A549 (cell line): ENCODE measurements at regions not wholly inside any gene's neighbourhood (a gene's known extent, or its start where the extent isn't known, plus 50 kb on each side); places are given as distances from the start of the nearest gene placed in this dataset.

Experiments
- ATAC-seq, 2 experiments: fragments of 200-7000 bp in 1 of 2; fragments of >200 bp in 1 of 2; cut with Nextera tagmentation in 1 of 2; cut with Tn5 transposase in 1 of 2; 3 replicates each; pipeline versions ENCODE4 v1.8.0 to v1.9.1; 2018 to 2020; ENCODE audit warnings: mild to moderate bottlenecking in 1 of 2, moderate library complexity in 1 of 2
- CTCF ChIA-PET: fragments of 300-600 bp; sonication (Branson Sonifier 250); formaldehyde crosslinking; extraction: SDS; loops from one replicate; lab custom pipeline; 2021; ENCODE audit warnings: antibody characterized with exemption, inconsistent platforms; lab: Yijun Ruan, JAX
- POLR2A ChIA-PET: fragments of 350-600 bp; formaldehyde crosslinking; extraction: SDS; loops from one replicate; lab custom pipeline; 2021; ENCODE audit warnings: antibody characterized with exemption, inconsistent platforms; lab: Yijun Ruan, JAX
- DNase-seq, 2 experiments: peaks; one replicate each; pipeline versions ENCODE4 v3.0.0 to v3.0.0-alpha.2; 2011 to 2016; ENCODE audit warnings: low read depth in 1 of 2, low spot score in 1 of 2
- FAIRE-seq: peaks from 2 replicates; lab custom pipeline; 2011; peaks lifted over from hg19 to GRCh38; lab: Jason Lieb, UNC
- H3K27ac ChIP-seq, 2 experiments: fragments of >200 bp; sonication (Bioruptor Twin); formaldehyde crosslinking; 3 replicates each; pipeline ENCODE4 v1.5.1; 2016 to 2017
- H3K4me1 ChIP-seq: fragments of >200 bp; sonication (Bioruptor Twin); formaldehyde crosslinking; 3 replicates; pipeline ENCODE4 v1.6.1; 2016
- H3K4me2 ChIP-seq: fragments of >200 bp; sonication (Bioruptor Twin); formaldehyde crosslinking; 3 replicates; pipeline ENCODE4 v1.6.1; 2016
- H3K4me3 ChIP-seq: fragments of >200 bp; sonication (Bioruptor Twin); formaldehyde crosslinking; 3 replicates; pipeline ENCODE4 v1.5.1; 2016
- H3K9me3 ChIP-seq: fragments of >200 bp; sonication (Bioruptor Twin); formaldehyde crosslinking; 3 replicates; pipeline ENCODE4 v1.6.1; 2016
- BHLHE40 ChIP-seq: IDR thresholded peaks from 2 replicates; pipeline ENCODE4 v1.6.1; 2012; ENCODE audit warnings: low read depth, low read length, inconsistent platforms
- CHD2 ChIP-seq: fragments of 150-350 bp; IDR thresholded peaks from 2 replicates; pipeline ENCODE4 v1.6.1; 2014; ENCODE audit warnings: low read length; ENCODE audit not compliant: partially characterized antibody
- CHD4 ChIP-seq: fragments of 200-600 bp; sonication (generic); IDR thresholded peaks from 2 replicates; pipeline ENCODE4 v1.6.1; 2016; ENCODE audit warnings: antibody characterized with exemption, mild to moderate bottlenecking, borderline replicate concordance
- EHMT2 ChIP-seq: fragments of 200-600 bp; sonication (generic); IDR thresholded peaks from 2 replicates; pipeline ENCODE4 v1.6.1; 2016; ENCODE audit warnings: antibody characterized with exemption, low read depth, mild to moderate bottlenecking, moderate library complexity
- HDAC2 ChIP-seq: fragments of 200-600 bp; sonication (generic); IDR thresholded peaks from 2 replicates; pipeline ENCODE4 v1.6.1; 2016
- HEYL ChIP-seq: fragments of 250-450 bp; sonication (Bioruptor Pico); IDR thresholded peaks from 2 replicates; pipeline ENCODE4 v1.8.0; 2021; ENCODE audit warnings: mild to moderate bottlenecking, moderate library complexity
- JUN ChIP-seq, 2 experiments: fragments of >200 bp; sonication (Bioruptor Twin); formaldehyde crosslinking; IDR thresholded peaks; 2 replicates in 1 of 2; 3 replicates in 1 of 2; pipeline ENCODE4 v1.6.1; 2016 to 2017
- KDM1A ChIP-seq: fragments of 200-600 bp; sonication (generic); IDR thresholded peaks from 2 replicates; pipeline ENCODE4 v1.6.1; 2016; ENCODE audit warnings: low read depth, mild to moderate bottlenecking
- KDM5A ChIP-seq: fragments of 200-600 bp; sonication (generic); IDR thresholded peaks from 2 replicates; pipeline ENCODE4 v1.6.1; 2016; ENCODE audit warnings: antibody characterized with exemption, mild to moderate bottlenecking
- MAZ ChIP-seq: fragments of 150-350 bp; IDR thresholded peaks from 2 replicates; pipeline ENCODE4 v1.6.1; 2014; ENCODE audit warnings: antibody characterized with exemption, low read depth, low read length, borderline replicate concordance
- NR3C1 ChIP-seq: fragments of >200 bp; sonication (Bioruptor Twin); formaldehyde crosslinking; IDR thresholded peaks from 3 replicates; pipeline ENCODE4 v1.6.1; 2017
- POLR2A ChIP-seq: IDR thresholded peaks from 2 replicates; pipeline ENCODE4 v1.6.1; 2012; ENCODE audit warnings: mild to moderate bottlenecking, low read length
- RAD21 ChIP-seq, 2 experiments: fragments of >200 bp in 1 of 2; sonication (Bioruptor Twin) in 1 of 2; formaldehyde crosslinking in 1 of 2; IDR thresholded peaks in 1 of 2; conservative IDR thresholded peaks in 1 of 2; 2 replicates in 1 of 2; 3 replicates in 1 of 2; pipeline ENCODE4 v1.6.1; 2012 to 2018; ENCODE audit warnings: inconsistent platforms in 1 of 2
- RARB ChIP-seq: fragments of 250-450 bp; sonication (Bioruptor Pico); IDR thresholded peaks from 2 replicates; pipeline ENCODE4 v1.8.0; 2021; ENCODE audit warnings: mild to moderate bottlenecking, moderate library complexity
- RCOR1 ChIP-seq: fragments of 150-350 bp; IDR thresholded peaks from 2 replicates; pipeline ENCODE4 v1.6.1; 2014; ENCODE audit warnings: antibody characterized with exemption, low read length, low read depth
- TFCP2L1 ChIP-seq: fragments of 250-450 bp; sonication (Bioruptor Pico); IDR thresholded peaks from 2 replicates; pipeline ENCODE4 v1.5.0; 2021; ENCODE audit warnings: mild to moderate bottlenecking
- ZFP36 ChIP-seq: fragments of 450-650 bp; IDR thresholded peaks from 2 replicates; pipeline ENCODE4 v1.6.1; 2014; ENCODE audit warnings: borderline replicate concordance; ENCODE audit not compliant: partially characterized antibody
- ZSCAN20 ChIP-seq: fragments of 250-450 bp; sonication (Bioruptor Pico); IDR thresholded peaks from 2 replicates; pipeline ENCODE4 v1.8.0; 2022; ENCODE audit warnings: mild to moderate bottlenecking, moderate library complexity
- WGBS: methylation state at CpG from one replicate; pipeline ENCODE4 v1.1.6; 2017; ENCODE audit errors: missing lambda C conversion rate; 5-methylcytosine and 5-hydroxymethylcytosine counted together
- TF ChIP-seq, protein P1 (sequence below): fragments of 450-650 bp; IDR thresholded peaks from 2 replicates; pipeline ENCODE4 v1.6.1; 2014; ENCODE audit warnings: antibody characterized with exemption
- TF ChIP-seq, protein P2 (sequence below): fragments of >200 bp; sonication (Bioruptor Twin); formaldehyde crosslinking; IDR thresholded peaks from 3 replicates; pipeline ENCODE4 v1.5.1; 2016
- TF ChIP-seq, protein P3 (sequence below): fragments of >200 bp; sonication (Bioruptor Twin); formaldehyde crosslinking; IDR thresholded peaks from 3 replicates; pipeline ENCODE4 v1.6.1; 2016
- TF ChIP-seq, protein P4 (sequence below): IDR thresholded peaks from 2 replicates; pipeline ENCODE4 v1.6.1; 2012; ENCODE audit warnings: low read depth, borderline replicate concordance
- TF ChIP-seq, protein P5 (sequence below): fragments of 250-450 bp; sonication (Bioruptor Pico); IDR thresholded peaks from 2 replicates; pipeline ENCODE4 v1.5.0; 2020; ENCODE audit warnings: low read depth, mild to moderate bottlenecking, moderate library complexity
- TF ChIP-seq, protein P6 (sequence below): IDR thresholded peaks from 2 replicates; pipeline ENCODE4 v1.6.1; 2012
- TF ChIP-seq, protein P7 (sequence below): fragments of 200-600 bp; sonication (generic); IDR thresholded peaks from 2 replicates; pipeline ENCODE4 v1.6.1; 2016; ENCODE audit warnings: antibody characterized with exemption, mild to moderate bottlenecking, moderate library complexity

DNA sequence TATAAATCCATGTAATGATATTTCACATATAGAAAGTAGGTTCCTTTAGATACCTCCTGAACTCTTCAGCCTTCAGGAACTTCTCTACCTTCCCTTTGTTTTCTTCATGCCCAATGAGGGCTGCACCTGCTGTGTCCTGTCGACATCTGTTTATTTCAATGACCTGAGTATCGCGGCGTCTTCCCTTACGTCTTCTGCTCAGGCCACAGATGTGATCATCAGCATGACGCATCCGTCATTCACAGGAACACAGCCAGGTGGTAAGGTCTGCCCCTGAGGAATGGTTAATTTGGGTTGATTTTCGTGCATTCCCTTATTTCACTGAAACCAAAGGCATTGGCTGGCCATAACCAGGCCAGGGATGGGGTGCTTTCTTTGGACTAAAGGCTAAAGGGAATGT, 217.1 kb downstream of the MED10 start:
- TF ChIP-seq NR3C1: no peak
- TF ChIP-seq, protein P1, sequence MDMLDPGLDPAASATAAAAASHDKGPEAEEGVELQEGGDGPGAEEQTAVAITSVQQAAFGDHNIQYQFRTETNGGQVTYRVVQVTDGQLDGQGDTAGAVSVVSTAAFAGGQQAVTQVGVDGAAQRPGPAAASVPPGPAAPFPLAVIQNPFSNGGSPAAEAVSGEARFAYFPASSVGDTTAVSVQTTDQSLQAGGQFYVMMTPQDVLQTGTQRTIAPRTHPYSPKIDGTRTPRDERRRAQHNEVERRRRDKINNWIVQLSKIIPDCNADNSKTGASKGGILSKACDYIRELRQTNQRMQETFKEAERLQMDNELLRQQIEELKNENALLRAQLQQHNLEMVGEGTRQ: no peak
- TF ChIP-seq EHMT2: no peak
- TF ChIP-seq JUN (IDR thresholded peaks at IDR 0.05): no peak
- TF ChIP-seq POLR2A: no peak
- TF ChIP-seq, protein P2, sequence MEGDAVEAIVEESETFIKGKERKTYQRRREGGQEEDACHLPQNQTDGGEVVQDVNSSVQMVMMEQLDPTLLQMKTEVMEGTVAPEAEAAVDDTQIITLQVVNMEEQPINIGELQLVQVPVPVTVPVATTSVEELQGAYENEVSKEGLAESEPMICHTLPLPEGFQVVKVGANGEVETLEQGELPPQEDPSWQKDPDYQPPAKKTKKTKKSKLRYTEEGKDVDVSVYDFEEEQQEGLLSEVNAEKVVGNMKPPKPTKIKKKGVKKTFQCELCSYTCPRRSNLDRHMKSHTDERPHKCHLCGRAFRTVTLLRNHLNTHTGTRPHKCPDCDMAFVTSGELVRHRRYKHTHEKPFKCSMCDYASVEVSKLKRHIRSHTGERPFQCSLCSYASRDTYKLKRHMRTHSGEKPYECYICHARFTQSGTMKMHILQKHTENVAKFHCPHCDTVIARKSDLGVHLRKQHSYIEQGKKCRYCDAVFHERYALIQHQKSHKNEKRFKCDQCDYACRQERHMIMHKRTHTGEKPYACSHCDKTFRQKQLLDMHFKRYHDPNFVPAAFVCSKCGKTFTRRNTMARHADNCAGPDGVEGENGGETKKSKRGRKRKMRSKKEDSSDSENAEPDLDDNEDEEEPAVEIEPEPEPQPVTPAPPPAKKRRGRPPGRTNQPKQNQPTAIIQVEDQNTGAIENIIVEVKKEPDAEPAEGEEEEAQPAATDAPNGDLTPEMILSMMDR: no peak
- TF ChIP-seq TFCP2L1 (CRISPR knock-in tag): no peak
- no peak for TF ChIP-seq CHD4
- H3K4me2 ChIP-seq: peak overlapping the region; percentile 96; the same call in 1 of the 3 replicates
- DNase-seq (no peak), ATAC-seq (no peak), FAIRE-seq (no peak)
- WGBS: 80% methylated on average over 8 of the region's 8 CpGs
- H3K4me3 ChIP-seq: no peak overlapping the region
- H3K4me1 ChIP-seq: peaks cover 43% of the 10 kb centered on the region
- POLR2A ChIA-PET: no interaction called here
- CTCF ChIA-PET: no interaction called here
- peak overlapping the region; percentile 89 to 96; a peak in 5 of 6 replicates for H3K27ac ChIP-seq
- H3K9me3 ChIP-seq: peaks cover 7% of the 10 kb centered on the region; the same call in 1 of the 3 replicates

DNA sequence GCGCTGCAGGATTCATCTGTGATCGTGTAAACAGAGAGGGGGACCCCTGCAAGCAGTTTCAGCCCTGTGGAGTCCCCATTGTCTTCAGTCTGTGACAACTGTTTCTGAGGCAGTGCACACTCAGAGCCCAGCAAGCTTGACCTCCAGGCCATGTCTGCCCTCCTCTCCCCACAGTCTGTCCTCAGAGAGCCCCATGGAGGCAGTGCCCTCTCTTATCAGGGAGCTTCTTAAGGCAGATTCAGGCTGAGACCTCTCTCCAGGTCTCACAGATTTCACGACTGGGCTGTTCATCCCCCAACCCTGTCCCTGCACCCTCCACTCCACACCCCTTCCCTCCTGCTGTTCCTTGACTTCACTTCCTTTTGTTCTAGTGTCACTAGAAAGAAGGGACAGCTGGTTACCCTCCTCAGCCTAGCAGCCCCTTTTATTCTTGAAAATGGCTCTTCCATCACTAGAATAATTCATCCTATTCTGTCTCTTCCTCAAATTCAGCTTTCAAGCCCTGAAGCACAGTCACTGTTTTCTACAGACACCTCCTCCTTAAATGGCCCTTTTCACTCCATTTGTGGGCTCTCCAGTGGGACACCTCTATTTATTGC, 218.4 kb downstream of the MED10 start:
- H3K4me1 ChIP-seq: peaks cover 43% of the 10 kb centered on the region
- H3K4me3 ChIP-seq: peak overlapping the region; percentile 25; the same call in 2 of the 3 replicates
- DNase-seq (peak in 1 of 2 experiments; percentile 11), FAIRE-seq (no peak), ATAC-seq (peak; percentile 61 to 68)
- whole genome bisulfite sequencing: 3% methylated on average over 3 of the region's 3 CpGs
- peak overlapping the region; percentile 89 to 96 for H3K27ac ChIP-seq
- POLR2A ChIA-PET: no interaction called here
- H3K9me3 ChIP-seq: peaks cover 7% of the 10 kb centered on the region; the same call in 1 of the 3 replicates
- TF ChIP-seq KDM1A (no peak), RARB (CRISPR knock-in tag) (no peak), TFCP2L1 (CRISPR knock-in tag) (no peak), BHLHE40 (no peak), KDM5A (no peak), HEYL (CRISPR knock-in tag) (no peak), RCOR1 (no peak), CHD2 (no peak), ZFP36 (no peak), ZSCAN20 (no peak), RAD21 (conservative IDR thresholded peaks at IDR 0.05 in 1 of 2, IDR thresholded peaks at IDR 0.05 in 1 of 2) (no peak), HDAC2 (no peak), MAZ (no peak)
- TF ChIP-seq, protein P3, sequence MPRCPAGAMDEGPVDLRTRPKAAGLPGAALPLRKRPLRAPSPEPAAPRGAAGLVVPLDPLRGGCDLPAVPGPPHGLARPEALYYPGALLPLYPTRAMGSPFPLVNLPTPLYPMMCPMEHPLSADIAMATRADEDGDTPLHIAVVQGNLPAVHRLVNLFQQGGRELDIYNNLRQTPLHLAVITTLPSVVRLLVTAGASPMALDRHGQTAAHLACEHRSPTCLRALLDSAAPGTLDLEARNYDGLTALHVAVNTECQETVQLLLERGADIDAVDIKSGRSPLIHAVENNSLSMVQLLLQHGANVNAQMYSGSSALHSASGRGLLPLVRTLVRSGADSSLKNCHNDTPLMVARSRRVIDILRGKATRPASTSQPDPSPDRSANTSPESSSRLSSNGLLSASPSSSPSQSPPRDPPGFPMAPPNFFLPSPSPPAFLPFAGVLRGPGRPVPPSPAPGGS: no peak
- TF ChIP-seq, protein P4, sequence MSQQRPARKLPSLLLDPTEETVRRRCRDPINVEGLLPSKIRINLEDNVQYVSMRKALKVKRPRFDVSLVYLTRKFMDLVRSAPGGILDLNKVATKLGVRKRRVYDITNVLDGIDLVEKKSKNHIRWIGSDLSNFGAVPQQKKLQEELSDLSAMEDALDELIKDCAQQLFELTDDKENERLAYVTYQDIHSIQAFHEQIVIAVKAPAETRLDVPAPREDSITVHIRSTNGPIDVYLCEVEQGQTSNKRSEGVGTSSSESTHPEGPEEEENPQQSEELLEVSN: no peak
- TF ChIP-seq, protein P5, sequence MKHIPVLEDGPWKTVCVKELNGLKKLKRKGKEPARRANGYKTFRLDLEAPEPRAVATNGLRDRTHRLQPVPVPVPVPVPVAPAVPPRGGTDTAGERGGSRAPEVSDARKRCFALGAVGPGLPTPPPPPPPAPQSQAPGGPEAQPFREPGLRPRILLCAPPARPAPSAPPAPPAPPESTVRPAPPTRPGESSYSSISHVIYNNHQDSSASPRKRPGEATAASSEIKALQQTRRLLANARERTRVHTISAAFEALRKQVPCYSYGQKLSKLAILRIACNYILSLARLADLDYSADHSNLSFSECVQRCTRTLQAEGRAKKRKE (CRISPR knock-in tag): no peak
- TF ChIP-seq, protein P6, sequence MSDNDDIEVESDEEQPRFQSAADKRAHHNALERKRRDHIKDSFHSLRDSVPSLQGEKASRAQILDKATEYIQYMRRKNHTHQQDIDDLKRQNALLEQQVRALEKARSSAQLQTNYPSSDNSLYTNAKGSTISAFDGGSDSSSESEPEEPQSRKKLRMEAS: no peak
- TF ChIP-seq, protein P7, sequence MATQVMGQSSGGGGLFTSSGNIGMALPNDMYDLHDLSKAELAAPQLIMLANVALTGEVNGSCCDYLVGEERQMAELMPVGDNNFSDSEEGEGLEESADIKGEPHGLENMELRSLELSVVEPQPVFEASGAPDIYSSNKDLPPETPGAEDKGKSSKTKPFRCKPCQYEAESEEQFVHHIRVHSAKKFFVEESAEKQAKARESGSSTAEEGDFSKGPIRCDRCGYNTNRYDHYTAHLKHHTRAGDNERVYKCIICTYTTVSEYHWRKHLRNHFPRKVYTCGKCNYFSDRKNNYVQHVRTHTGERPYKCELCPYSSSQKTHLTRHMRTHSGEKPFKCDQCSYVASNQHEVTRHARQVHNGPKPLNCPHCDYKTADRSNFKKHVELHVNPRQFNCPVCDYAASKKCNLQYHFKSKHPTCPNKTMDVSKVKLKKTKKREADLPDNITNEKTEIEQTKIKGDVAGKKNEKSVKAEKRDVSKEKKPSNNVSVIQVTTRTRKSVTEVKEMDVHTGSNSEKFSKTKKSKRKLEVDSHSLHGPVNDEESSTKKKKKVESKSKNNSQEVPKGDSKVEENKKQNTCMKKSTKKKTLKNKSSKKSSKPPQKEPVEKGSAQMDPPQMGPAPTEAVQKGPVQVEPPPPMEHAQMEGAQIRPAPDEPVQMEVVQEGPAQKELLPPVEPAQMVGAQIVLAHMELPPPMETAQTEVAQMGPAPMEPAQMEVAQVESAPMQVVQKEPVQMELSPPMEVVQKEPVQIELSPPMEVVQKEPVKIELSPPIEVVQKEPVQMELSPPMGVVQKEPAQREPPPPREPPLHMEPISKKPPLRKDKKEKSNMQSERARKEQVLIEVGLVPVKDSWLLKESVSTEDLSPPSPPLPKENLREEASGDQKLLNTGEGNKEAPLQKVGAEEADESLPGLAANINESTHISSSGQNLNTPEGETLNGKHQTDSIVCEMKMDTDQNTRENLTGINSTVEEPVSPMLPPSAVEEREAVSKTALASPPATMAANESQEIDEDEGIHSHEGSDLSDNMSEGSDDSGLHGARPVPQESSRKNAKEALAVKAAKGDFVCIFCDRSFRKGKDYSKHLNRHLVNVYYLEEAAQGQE: no peak
- CTCF ChIA-PET: no interaction called here
- peak overlapping the region; percentile 96 for H3K4me2 ChIP-seq
